ENCODE measurements at regions not wholly inside any gene's neighbourhood (a gene's known extent, or its start where the extent isn't known, plus 50 kb on each side); places are given as distances from the start of the nearest gene placed in this dataset.

DNA sequence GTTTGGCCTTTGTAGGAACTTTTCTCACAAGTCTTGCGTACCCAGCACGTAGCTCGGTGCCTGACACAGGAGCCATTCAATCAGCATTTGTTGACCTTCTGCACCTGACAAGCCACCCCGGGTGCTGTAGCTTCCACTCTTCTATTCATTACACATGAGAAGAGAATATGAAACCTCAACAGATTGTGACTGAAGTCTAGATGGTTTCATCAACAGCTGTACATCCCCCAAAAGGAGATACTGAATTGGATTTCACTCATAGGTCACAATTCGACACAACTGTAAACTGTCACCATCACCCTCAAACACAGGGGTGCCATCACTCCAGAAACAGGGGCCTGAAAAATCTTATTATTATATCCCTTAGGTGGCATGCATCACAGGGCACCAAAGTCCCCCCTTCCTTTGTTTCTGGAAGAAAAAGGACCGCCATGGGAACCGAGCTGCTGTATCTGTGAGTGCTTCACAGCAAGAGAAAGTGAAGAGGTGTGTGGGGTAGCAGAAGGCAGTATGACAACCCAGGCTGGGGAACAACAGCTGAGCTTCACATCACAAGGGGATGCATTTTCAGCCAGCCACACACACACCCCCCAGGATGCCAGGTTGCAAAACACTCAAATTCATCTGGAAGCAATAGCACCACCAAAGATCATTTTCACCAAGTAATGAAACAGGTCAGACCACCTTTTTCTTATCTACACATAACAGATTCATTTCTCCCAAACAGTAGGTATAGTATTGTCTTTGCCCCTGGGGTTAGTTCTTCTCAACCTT lies 225.7 kb downstream of the TOMM20 start:
- H2AK5ac ChIP-seq (ENCODE audit: low read length), result no peak overlapping the region
- no peak overlapping the region for H4K8ac ChIP-seq (ENCODE audit: low read depth, low read length)
- no peak overlapping the region for H2AFZ ChIP-seq (ENCODE audit: insufficient read depth, low read length, poor library complexity)
- H4K91ac ChIP-seq (ENCODE audit: low read depth, low read length), result no peak overlapping the region
- no peaks in the 10 kb centered on the region for H3K79me2 ChIP-seq (ENCODE audit: control insufficient read depth, insufficient read depth, low read length, poor library complexity)
- H3K9ac ChIP-seq (ENCODE audit: low read length), result no peak overlapping the region
- H3K79me1 ChIP-seq (ENCODE audit: low read length), result no peaks in the 10 kb centered on the region
- no peak overlapping the region for H2BK5ac ChIP-seq (ENCODE audit: low read depth, low read length, poor library complexity)
- no peak overlapping the region for H3K23ac ChIP-seq (ENCODE audit: low read length)
- no peak overlapping the region for H3K14ac ChIP-seq (ENCODE audit: low read length)
- H3K36me3 ChIP-seq (ENCODE audit: control insufficient read depth in 1 of 2, insufficient read depth in 2 of 2, low read length in 2 of 2), result no peaks in the 10 kb centered on the region
- no peak for DNase-seq
- no peak overlapping the region for H3K4me2 ChIP-seq (ENCODE audit: low read length)
- no peak overlapping the region for H3K18ac ChIP-seq (ENCODE audit: low read length)
- H3K4ac ChIP-seq (ENCODE audit: low read depth, low read length), result no peak overlapping the region
- no peak overlapping the region for H3K27ac ChIP-seq (ENCODE audit: low read depth, low read length)
- no peak overlapping the region for H2BK120ac ChIP-seq (ENCODE audit: insufficient read depth, low read length, poor library complexity)
- peaks cover 12 to 20% of the 10 kb centered on the region in 2 experiments for H3K4me1 ChIP-seq (ENCODE audit: control insufficient read depth in 1 of 2, insufficient read depth in 2 of 2, low read length in 2 of 2)
- no peak overlapping the region for H3K4me3 ChIP-seq (ENCODE audit: low read depth, low read length)
- no CpG with 5 or more reads among the region's 7 CpGs for WGBS (ENCODE audit: extremely low coverage, insufficient coverage, insufficient read length)
- no peaks in the 10 kb centered on the region for H3K27me3 ChIP-seq (ENCODE audit: insufficient read depth, low read length)
- no peaks in the 10 kb centered on the region for H3K9me3 ChIP-seq (ENCODE audit: insufficient read depth, low read depth, low read length)
- H4K12ac ChIP-seq (ENCODE audit: low read depth, low read length), result no peak overlapping the region
- no peak overlapping the region for H2BK12ac ChIP-seq (ENCODE audit: low read length)

DNA sequence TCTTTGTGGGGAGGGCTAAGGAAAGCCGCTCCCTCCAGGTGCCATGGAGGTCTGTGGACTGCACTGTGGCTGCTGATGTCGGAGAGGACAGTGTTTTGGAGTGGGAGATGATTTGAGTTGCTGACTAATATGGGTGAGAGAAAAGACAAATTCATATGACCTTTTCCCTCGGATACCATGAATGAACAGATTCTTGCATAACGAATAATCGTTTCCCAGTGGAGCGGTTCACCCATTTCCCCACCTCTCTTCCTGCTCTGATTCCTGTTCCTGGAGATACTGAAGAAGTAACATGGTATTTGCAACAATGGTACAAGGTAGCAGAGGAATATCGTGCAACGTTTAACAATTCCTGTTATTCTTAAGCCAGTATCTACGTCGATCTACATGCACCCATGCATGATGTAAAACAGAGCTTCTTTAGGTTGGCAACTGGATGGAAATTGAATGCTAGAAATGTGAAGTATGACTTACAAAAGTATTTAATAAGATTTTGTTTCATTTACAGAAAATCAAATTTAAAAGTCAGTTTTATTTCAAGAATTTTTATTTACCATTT lies 227.1 kb downstream of the TOMM20 start:
- H3K18ac ChIP-seq (ENCODE audit: low read length), result no peak overlapping the region
- peak overlapping the region; percentile 80 for H2BK12ac ChIP-seq (ENCODE audit: low read length)
- H3K9ac ChIP-seq (ENCODE audit: low read length), result no peak overlapping the region
- no peaks in the 10 kb centered on the region for H3K9me3 ChIP-seq (ENCODE audit: insufficient read depth, low read depth, low read length)
- no peaks in the 10 kb centered on the region for H3K27me3 ChIP-seq (ENCODE audit: insufficient read depth, low read length)
- DNase-seq, result no peak
- no peak overlapping the region for H3K4me3 ChIP-seq (ENCODE audit: low read depth, low read length)
- H2BK5ac ChIP-seq (ENCODE audit: low read depth, low read length, poor library complexity), result no peak overlapping the region
- no peak overlapping the region for H2AK5ac ChIP-seq (ENCODE audit: low read length)
- H3K14ac ChIP-seq (ENCODE audit: low read length), result peak overlapping the region; percentile 45
- H3K4ac ChIP-seq (ENCODE audit: low read depth, low read length), result no peak overlapping the region
- no CpG with 5 or more reads among the region's 10 CpGs for WGBS (ENCODE audit: extremely low coverage, insufficient coverage, insufficient read length)
- H4K91ac ChIP-seq (ENCODE audit: low read depth, low read length), result peak overlapping the region; percentile 13
- H3K79me2 ChIP-seq (ENCODE audit: control insufficient read depth, insufficient read depth, low read length, poor library complexity), result no peaks in the 10 kb centered on the region
- H3K79me1 ChIP-seq (ENCODE audit: low read length), result no peaks in the 10 kb centered on the region
- H2AFZ ChIP-seq (ENCODE audit: insufficient read depth, low read length, poor library complexity), result no peak overlapping the region
- H3K4me2 ChIP-seq (ENCODE audit: low read length), result no peak overlapping the region
- H4K8ac ChIP-seq (ENCODE audit: low read depth, low read length), result no peak overlapping the region
- no peaks in the 10 kb centered on the region for H3K36me3 ChIP-seq (ENCODE audit: control insufficient read depth in 1 of 2, insufficient read depth in 2 of 2, low read length in 2 of 2)
- H2BK120ac ChIP-seq (ENCODE audit: insufficient read depth, low read length, poor library complexity), result no peak overlapping the region
- H3K4me1 ChIP-seq (ENCODE audit: control insufficient read depth in 1 of 2, insufficient read depth in 2 of 2, low read length in 2 of 2), result peaks cover 12 to 20% of the 10 kb centered on the region in 2 experiments
- H3K27ac ChIP-seq (ENCODE audit: low read depth, low read length), result no peak overlapping the region
- H3K23ac ChIP-seq (ENCODE audit: low read length), result no peak overlapping the region
- H4K12ac ChIP-seq (ENCODE audit: low read depth, low read length), result no peak overlapping the region

DNA sequence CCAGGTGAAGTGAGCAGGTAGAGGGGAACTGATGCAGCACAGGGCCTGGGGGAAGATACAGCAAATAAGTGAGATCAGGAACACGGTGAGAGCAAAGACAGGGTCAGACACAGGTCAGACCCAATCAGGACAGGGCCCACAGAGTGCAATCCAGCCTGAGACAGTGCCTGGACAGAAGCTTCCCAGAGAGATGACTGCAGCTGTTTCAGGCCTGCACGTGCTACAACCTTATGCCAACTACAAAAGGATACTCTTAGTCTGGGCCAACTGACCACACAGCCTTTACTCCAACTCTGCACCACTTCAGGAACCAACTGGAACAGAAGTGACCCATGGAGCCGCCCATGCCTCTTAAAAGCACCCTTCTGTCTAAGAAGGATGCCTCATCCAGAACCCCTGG lies 228.0 kb downstream of the TOMM20 start:
- no peak overlapping the region for H3K23ac ChIP-seq (ENCODE audit: low read length)
- no peak for DNase-seq
- no peaks in the 10 kb centered on the region for H3K36me3 ChIP-seq (ENCODE audit: control insufficient read depth in 1 of 2, insufficient read depth in 2 of 2, low read length in 2 of 2)
- no peaks in the 10 kb centered on the region for H3K79me1 ChIP-seq (ENCODE audit: low read length)
- H4K12ac ChIP-seq (ENCODE audit: low read depth, low read length), result no peak overlapping the region
- H2AK5ac ChIP-seq (ENCODE audit: low read length), result peak overlapping the region; percentile 39
- WGBS (ENCODE audit: extremely low coverage, insufficient coverage, insufficient read length), result no CpG with 5 or more reads among the region's 3 CpGs
- no peak overlapping the region for H3K27ac ChIP-seq (ENCODE audit: low read depth, low read length)
- no peak overlapping the region for H3K18ac ChIP-seq (ENCODE audit: low read length)
- H4K91ac ChIP-seq (ENCODE audit: low read depth, low read length), result peak overlapping the region; percentile 15
- peak overlapping the region; percentile 32 for H3K14ac ChIP-seq (ENCODE audit: low read length)
- H2BK12ac ChIP-seq (ENCODE audit: low read length), result peak overlapping the region; percentile 10
- H3K4me1 ChIP-seq (ENCODE audit: control insufficient read depth in 1 of 2, insufficient read depth in 2 of 2, low read length in 2 of 2), result peaks cover 12 to 20% of the 10 kb centered on the region in 2 experiments
- H2BK120ac ChIP-seq (ENCODE audit: insufficient read depth, low read length, poor library complexity), result no peak overlapping the region
- peak overlapping the region; percentile 39 for H2AFZ ChIP-seq (ENCODE audit: insufficient read depth, low read length, poor library complexity)
- H3K4ac ChIP-seq (ENCODE audit: low read depth, low read length), result no peak overlapping the region
- H3K4me3 ChIP-seq (ENCODE audit: low read depth, low read length), result no peak overlapping the region
- H3K9ac ChIP-seq (ENCODE audit: low read length), result no peak overlapping the region
- no peaks in the 10 kb centered on the region for H3K27me3 ChIP-seq (ENCODE audit: insufficient read depth, low read length)
- H4K8ac ChIP-seq (ENCODE audit: low read depth, low read length), result no peak overlapping the region
- no peaks in the 10 kb centered on the region for H3K9me3 ChIP-seq (ENCODE audit: insufficient read depth, low read depth, low read length)
- no peak overlapping the region for H2BK5ac ChIP-seq (ENCODE audit: low read depth, low read length, poor library complexity)
- H3K79me2 ChIP-seq (ENCODE audit: control insufficient read depth, insufficient read depth, low read length, poor library complexity), result no peaks in the 10 kb centered on the region
- H3K4me2 ChIP-seq (ENCODE audit: low read length), result no peak overlapping the region

DNA sequence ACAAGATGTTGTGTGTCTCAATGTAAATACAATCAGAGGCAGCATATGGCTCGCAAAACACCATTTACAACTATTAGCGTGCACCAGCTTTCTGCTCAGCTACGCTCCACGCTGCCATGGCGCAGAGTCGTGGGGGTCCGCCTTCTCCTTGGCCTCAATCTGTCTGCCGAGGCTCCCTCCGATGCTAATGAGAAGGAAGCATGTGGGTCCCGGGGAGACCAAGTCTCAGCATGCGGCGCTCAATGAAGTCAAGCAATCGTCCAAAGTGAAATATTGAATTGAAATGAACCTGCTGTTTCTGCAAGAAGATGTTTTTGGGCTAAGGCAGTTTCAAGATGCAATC lies 228.9 kb downstream of the TOMM20 start:
- Histone ChIP-seq H3K9me3 (ENCODE audit: insufficient read depth, low read depth, low read length) (no peaks in the 10 kb centered on the region), H2BK5ac (ENCODE audit: low read depth, low read length, poor library complexity) (no peak overlapping the region), H3K14ac (ENCODE audit: low read length) (no peak overlapping the region), H3K27ac (ENCODE audit: low read depth, low read length) (no peak overlapping the region), H3K79me1 (ENCODE audit: low read length) (no peaks in the 10 kb centered on the region), H2BK120ac (ENCODE audit: insufficient read depth, low read length, poor library complexity) (no peak overlapping the region), H4K91ac (ENCODE audit: low read depth, low read length) (no peak overlapping the region), H2AK5ac (ENCODE audit: low read length) (no peak overlapping the region), H3K4ac (ENCODE audit: low read depth, low read length) (no peak overlapping the region), H3K4me1 (ENCODE audit: control insufficient read depth in 1 of 2, insufficient read depth in 2 of 2, low read length in 2 of 2) (peaks cover 12 to 20% of the 10 kb centered on the region in 2 experiments), H4K8ac (ENCODE audit: low read depth, low read length) (no peak overlapping the region), H3K23ac (ENCODE audit: low read length) (no peak overlapping the region), H3K27me3 (ENCODE audit: insufficient read depth, low read length) (no peaks in the 10 kb centered on the region), H3K9ac (ENCODE audit: low read length) (no peak overlapping the region), H2BK12ac (ENCODE audit: low read length) (no peak overlapping the region), H4K12ac (ENCODE audit: low read depth, low read length) (no peak overlapping the region), H3K4me2 (ENCODE audit: low read length) (no peak overlapping the region), H2AFZ (ENCODE audit: insufficient read depth, low read length, poor library complexity) (no peak overlapping the region), H3K79me2 (ENCODE audit: control insufficient read depth, insufficient read depth, low read length, poor library complexity) (no peaks in the 10 kb centered on the region), H3K36me3 (ENCODE audit: control insufficient read depth in 1 of 2, insufficient read depth in 2 of 2, low read length in 2 of 2) (no peaks in the 10 kb centered on the region), H3K4me3 (ENCODE audit: low read depth, low read length) (no peak overlapping the region), H3K18ac (ENCODE audit: low read length) (no peak overlapping the region)
- no peak for DNase-seq
- no CpG with 5 or more reads among the region's 13 CpGs for WGBS (ENCODE audit: extremely low coverage, insufficient coverage, insufficient read length)
